B cell (primary cell): ENCODE measurements at regions not wholly inside any gene's neighbourhood (a gene's known extent, or its start where the extent isn't known, plus 50 kb on each side); places are given as distances from the start of the nearest gene placed in this dataset.

Experiments used
- ATAC-seq: fragments of 200-7000 bp; cut with Tn5 transposase; one replicate; pipeline ENCODE4 v1.10.0; 2021; ENCODE audit warnings: low read depth, mild to moderate bottlenecking, moderate number of reproducible peaks, moderate library complexity
- CTCF ChIA-PET: fragments of 350-600 bp; sonication (Branson Sonifier 250); formaldehyde crosslinking; loops from one replicate; lab custom pipeline; 2021; ENCODE audit warnings: antibody characterized with exemption, inconsistent platforms; lab: Charles Lee
- POLR2A ChIA-PET: fragments of 350-600 bp; sonication (Branson Sonifier 250); formaldehyde crosslinking; loops from one replicate; lab custom pipeline; 2021; ENCODE audit warnings: antibody characterized with exemption; lab: Charles Lee
- DNase-seq: peaks from one replicate; pipeline ENCODE4 v3.0.0; 2013
- H2AFZ ChIP-seq: 2 replicates; pipeline ENCODE4 v1.6.1; 2012; ENCODE audit warnings: mild to moderate bottlenecking, low read depth, low read length; ENCODE audit not compliant: insufficient read depth, poor library complexity, severe bottlenecking
- H3K27ac ChIP-seq, 2 donors: 1 replicate in 1 of 2; 2 replicates in 1 of 2; pipeline ENCODE4 v1.5.1; 2012 to 2013; ENCODE audit warnings: low read length in 2 of 2, mild to moderate bottlenecking in 2 of 2, moderate library complexity in 1 of 2
- H3K27me3 ChIP-seq, 4 experiments: fragments of 200-600 bp in 1 of 4; sonication (generic) in 1 of 4; replicated peaks in 1 of 4; 1 replicate in 2 of 4; 2 replicates in 2 of 4; pipeline versions ENCODE4 v1.6.1 to v1.7.0; 2013 to 2016; ENCODE audit warnings: low read length in 3 of 4, mild to moderate bottlenecking in 2 of 4, mixed read lengths in 1 of 4, moderate library complexity in 1 of 4; ENCODE audit not compliant: insufficient read depth in 4 of 4, control insufficient read depth in 3 of 4; ENCODE audit errors: control extremely low read depth in 1 of 4
- H3K36me3 ChIP-seq, 2 experiments: replicated peaks in 1 of 2; 1 replicate in 1 of 2; 2 replicates in 1 of 2; pipeline versions ENCODE4 v1.6.1 to v1.7.1; 2013; ENCODE audit warnings: low read length in 1 of 2; ENCODE audit not compliant: insufficient read depth in 2 of 2, control insufficient read depth in 1 of 2; ENCODE audit errors: control extremely low read depth in 1 of 2, extremely low read depth in 1 of 2
- H3K4me1 ChIP-seq, 2 donors: fragments of 200-600 bp in 1 of 2; sonication (generic) in 1 of 2; 1 replicate in 1 of 2; 2 replicates in 1 of 2; pipeline versions ENCODE4 v1.5.1 to v1.6.1; 2013 to 2017; ENCODE audit warnings: low read length in 2 of 2; ENCODE audit not compliant: control insufficient read depth in 2 of 2, insufficient read depth in 2 of 2
- H3K4me2 ChIP-seq: replicated peaks from 2 replicates; pipeline ENCODE3; 2012; ENCODE audit warnings: mild to moderate bottlenecking, low read depth, low read length; ENCODE audit not compliant: poor library complexity, severe bottlenecking
- H3K4me3 ChIP-seq, 5 experiments: fragments of 200-600 bp in 1 of 5; sonication (generic) in 1 of 5; 1 replicate in 3 of 5; 2 replicates in 2 of 5; pipeline versions ENCODE4 v1.5.1 to v1.7.0; 2011 to 2016; ENCODE audit warnings: low read length in 4 of 5, mild to moderate bottlenecking in 4 of 5, low read depth in 2 of 5, control low read depth in 1 of 5, moderate library complexity in 1 of 5; ENCODE audit not compliant: insufficient read depth in 1 of 5; ENCODE audit errors: control extremely low read depth in 1 of 5, extremely low read depth in 1 of 5
- H3K79me2 ChIP-seq: fragments of 200-600 bp; sonication (generic); one replicate; pipeline ENCODE4 v1.6.0; 2016; ENCODE audit warnings: low read length; ENCODE audit not compliant: control insufficient read depth, insufficient read depth
- H3K9ac ChIP-seq: fragments of 200-600 bp; sonication (generic); 2 replicates; pipeline ENCODE4 v1.6.1; 2017; ENCODE audit warnings: mild to moderate bottlenecking, low read length, moderate library complexity
- H3K9me3 ChIP-seq, 3 donors: one replicate each; pipeline versions ENCODE4 v1.6.1 to v1.7.1; 2013; ENCODE audit warnings: low read length in 2 of 3; ENCODE audit not compliant: control insufficient read depth in 2 of 3, insufficient read depth in 1 of 3; ENCODE audit errors: control extremely low read depth in 1 of 3
- H4K20me1 ChIP-seq: 2 replicates; pipeline ENCODE4 v1.6.0; 2012; ENCODE audit warnings: mild to moderate bottlenecking, low read length; ENCODE audit not compliant: insufficient read depth, control insufficient read depth, poor library complexity, severe bottlenecking
- H3K27ac Mint-ChIP-seq: one replicate; pipeline ENCODE4 v1.8.0; 2021; ENCODE audit warnings: mixed read lengths
- H3K27me3 Mint-ChIP-seq: one replicate; pipeline ENCODE4 v1.8.0; 2021; ENCODE audit warnings: mixed read lengths
- H3K4me1 Mint-ChIP-seq: one replicate; pipeline ENCODE4 v1.8.0; 2021; ENCODE audit warnings: mixed read lengths
- H3K4me3 Mint-ChIP-seq: one replicate; pipeline ENCODE4 v1.8.0; 2021; ENCODE audit warnings: mixed read lengths
- H3K9me3 Mint-ChIP-seq: one replicate; pipeline ENCODE4 v1.8.0; 2022; ENCODE audit warnings: mixed read lengths; ENCODE audit not compliant: insufficient read depth
- CTCF ChIP-seq: fragments of 200-600 bp; IDR thresholded peaks from one replicate; pipeline ENCODE4 v1.8.0; 2022; ENCODE audit warnings: antibody characterized with exemption, mild to moderate bottlenecking
- EZH2 ChIP-seq: IDR thresholded peaks from 2 replicates; pipeline ENCODE4 v1.6.1; 2012; ENCODE audit warnings: borderline replicate concordance, low read depth, mild to moderate bottlenecking, moderate library complexity, low read length; ENCODE audit not compliant: insufficient read depth, poor library complexity, severe bottlenecking
- WGBS: methylation state at CpG from one replicate; pipeline ENCODE4 v1.1.5; 2013; ENCODE audit warnings: missing lambda C conversion rate; ENCODE audit not compliant: insufficient coverage; 5-methylcytosine and 5-hydroxymethylcytosine counted together
- intact Hi-C: fragments of 100-400 bp; cut with micrococcal nuclease; formaldehyde crosslinking; loops from one replicate; pipeline ENCODE4 v1.10.0; 2022

- Mint-ChIP-seq H3K4me1 (no peaks in the 10 kb centered on the region), H3K27ac (no peak overlapping the region), H3K27me3 (no peaks in the 10 kb centered on the region), H3K9me3 (no peaks in the 10 kb centered on the region), H3K4me3 (no peak overlapping the region)
- Histone ChIP-seq H3K79me2 (no peaks in the 10 kb centered on the region), H3K4me1 (no peaks in the 10 kb centered on the region), H4K20me1 (no peaks in the 10 kb centered on the region), H3K27me3 (no peaks in the 10 kb centered on the region), H3K9ac (no peak overlapping the region), H2AFZ (peak overlapping the region; percentile 22), H3K4me3 (no peak overlapping the region), H3K27ac (no peak overlapping the region), H3K36me3 (no peaks in the 10 kb centered on the region), H3K9me3 (peaks cover 0 to 3% (median 0%) of the 10 kb centered on the region in 3 donors), H3K4me2 (no peak overlapping the region)
- TF ChIP-seq EZH2 (no peak), CTCF (no peak)
- DNase-seq = no peak
- 98% methylated on average over 5 of the region's 6 CpGs for WGBS
- no peak for ATAC-seq
- POLR2A ChIA-PET = no interaction called here
- intact Hi-C loops = no loop called here
- CTCF ChIA-PET = no interaction called here
These were observed 70.8 kb upstream of the AKIRIN2 start for GRCh38 chr6:87772597-87773530.

GRCh38 chr6:87767478-87767877, 65.4 kb upstream of the AKIRIN2 start:
- no peaks in the 10 kb centered on the region for H3K27me3 ChIP-seq
- no peak overlapping the region for H3K4me3 ChIP-seq
- H3K27ac ChIP-seq = no peak overlapping the region
- H3K36me3 ChIP-seq = no peaks in the 10 kb centered on the region
- H3K4me2 ChIP-seq = no peak overlapping the region
- no peaks in the 10 kb centered on the region for H3K79me2 ChIP-seq
- H2AFZ ChIP-seq = no peak overlapping the region
- Mint-ChIP-seq H3K4me3 (no peak overlapping the region), H3K27me3 (no peaks in the 10 kb centered on the region), H3K9me3 (no peaks in the 10 kb centered on the region), H3K27ac (no peak overlapping the region), H3K4me1 (no peaks in the 10 kb centered on the region)
- H3K9me3 ChIP-seq = no peaks in the 10 kb centered on the region
- CTCF ChIA-PET = no interaction called here
- 88% methylated on average over 4 of the region's 10 CpGs for WGBS
- no peak for ATAC-seq
- no peak overlapping the region for H3K9ac ChIP-seq
- no peaks in the 10 kb centered on the region for H4K20me1 ChIP-seq
- POLR2A ChIA-PET = interaction anchor here (0.6 kb wide), 1 partner anchor 30 kb away, joined by 5 read pairs; no protein-coding TSS in a partner anchor
- no peaks in the 10 kb centered on the region for H3K4me1 ChIP-seq
- no peak for DNase-seq
- intact Hi-C loops = no loop called here
- TF ChIP-seq EZH2 (no peak), CTCF (no peak)
